A172 (cell line): ENCODE measurements at regions not wholly inside any gene's neighbourhood (a gene's known extent, or its start where the extent isn't known, plus 50 kb on each side); places are given as distances from the start of the nearest gene placed in this dataset.

Experiments used
- DNase-seq: peaks from one replicate; pipeline ENCODE4 v3.0.0-alpha.2; 2015; ENCODE audit warnings: low spot score

DNA sequence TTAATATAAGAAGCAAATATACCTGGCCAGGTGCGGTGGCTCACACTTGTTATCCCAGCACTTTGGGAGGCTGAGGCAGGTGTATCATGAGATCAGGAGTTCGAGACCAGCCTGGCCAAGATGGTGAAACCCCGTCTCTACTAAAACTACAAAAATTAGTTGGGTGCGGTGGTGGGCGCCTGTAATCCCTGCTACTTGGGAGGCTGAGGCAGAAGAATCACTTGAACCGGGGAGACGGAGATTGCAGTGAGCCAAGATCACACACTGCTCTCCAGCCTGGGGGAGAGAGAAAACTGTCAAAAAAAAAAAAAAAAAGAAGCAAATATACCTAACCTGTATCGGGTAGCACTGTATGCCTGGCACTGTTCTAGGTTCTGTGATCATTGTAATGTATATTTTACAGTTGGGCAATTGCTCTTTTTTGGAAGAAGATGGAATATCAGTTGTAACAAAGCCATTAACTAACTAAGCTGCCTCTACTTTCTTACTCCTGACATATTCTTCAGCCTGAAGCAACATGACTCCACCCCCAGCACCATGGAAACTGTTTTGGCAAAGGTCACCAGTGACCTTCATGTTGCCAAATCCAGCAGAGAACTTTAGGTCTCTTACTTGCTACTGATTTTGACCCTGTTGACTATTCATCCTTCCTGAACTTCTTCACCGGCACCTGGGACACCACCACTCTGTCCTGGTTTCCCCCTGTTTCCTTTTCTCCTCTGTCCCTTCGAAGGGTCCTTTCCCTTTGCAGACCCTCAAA is 203.8 kb downstream of the RPLP1 start:
- no peak for DNase-seq

DNA sequence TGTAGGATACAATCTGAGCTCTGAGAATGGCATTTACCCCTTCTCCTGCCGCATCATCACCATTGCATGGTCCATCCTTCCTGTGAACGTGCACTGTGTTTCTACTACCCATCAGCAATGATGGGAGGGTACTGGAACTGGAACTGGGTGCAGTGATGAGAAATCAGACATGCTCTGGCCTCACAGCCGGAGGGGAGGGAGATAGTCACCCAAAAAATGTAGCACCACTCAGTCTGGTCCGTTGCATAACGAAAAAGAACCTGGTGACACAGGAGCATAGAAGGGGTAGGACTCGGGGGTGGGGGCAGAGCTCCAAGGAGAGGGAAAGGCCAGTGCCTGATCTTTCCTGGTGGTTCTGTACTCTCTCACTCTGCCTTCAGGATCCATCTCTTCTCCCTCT is 205.0 kb downstream of the RPLP1 start:
- DNase-seq = no peak

DNA sequence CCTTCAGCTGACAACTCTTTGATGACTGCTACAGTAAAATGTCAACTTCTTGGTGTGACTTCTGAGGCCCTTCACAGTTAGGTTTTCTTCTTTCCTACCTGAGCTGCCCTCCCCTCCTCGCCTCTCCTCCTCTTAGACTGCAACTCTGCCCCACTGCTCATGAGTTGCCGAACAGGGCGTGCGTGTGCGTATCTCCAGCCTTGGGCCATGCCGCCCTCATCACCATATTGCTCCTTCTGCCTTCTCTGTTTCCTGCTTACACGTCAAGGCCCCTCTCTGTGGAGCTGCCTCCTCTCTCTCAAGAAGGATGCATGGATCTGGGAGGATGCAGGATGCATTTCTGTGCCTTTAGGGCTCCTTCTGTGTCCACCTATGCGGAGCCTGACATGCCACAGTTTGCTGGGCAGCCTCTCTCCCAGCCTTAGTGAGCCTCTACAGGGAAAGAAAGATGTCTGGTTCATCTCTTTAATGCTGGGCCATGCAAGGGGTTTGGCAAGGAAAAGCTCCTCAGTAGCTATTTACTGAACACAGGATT is 205.9 kb downstream of the RPLP1 start:
- DNase-seq = no peak

DNA sequence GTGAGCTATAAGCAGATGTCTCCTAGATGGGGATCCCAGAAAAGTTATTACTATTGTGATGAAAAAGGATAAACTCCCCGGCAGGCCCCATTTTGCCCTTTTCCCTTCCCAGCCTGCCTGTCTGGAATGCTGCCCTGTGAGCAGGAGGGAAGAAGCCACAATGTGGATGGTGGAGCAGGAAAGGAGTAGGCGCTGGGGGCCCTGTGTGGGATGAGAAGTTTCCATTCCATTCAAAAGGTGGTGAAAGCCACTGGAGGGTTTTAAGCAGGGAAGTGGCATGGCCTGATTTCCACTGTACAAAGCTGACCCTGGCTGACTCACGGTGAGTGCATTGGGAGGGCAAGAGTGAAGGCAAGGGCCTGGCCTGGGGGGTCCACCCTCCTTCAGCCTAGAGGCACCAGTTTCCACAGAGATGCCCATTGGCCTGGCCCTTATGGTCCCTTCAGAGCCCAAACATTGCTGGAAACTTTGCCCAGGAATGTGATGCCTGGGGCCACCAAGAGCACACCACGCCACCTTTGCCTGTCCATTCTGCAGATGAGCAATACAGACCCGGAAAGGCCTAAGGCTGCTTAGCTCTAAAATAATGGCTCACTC is 206.9 kb downstream of the RPLP1 start:
- DNase-seq = no peak

DNA sequence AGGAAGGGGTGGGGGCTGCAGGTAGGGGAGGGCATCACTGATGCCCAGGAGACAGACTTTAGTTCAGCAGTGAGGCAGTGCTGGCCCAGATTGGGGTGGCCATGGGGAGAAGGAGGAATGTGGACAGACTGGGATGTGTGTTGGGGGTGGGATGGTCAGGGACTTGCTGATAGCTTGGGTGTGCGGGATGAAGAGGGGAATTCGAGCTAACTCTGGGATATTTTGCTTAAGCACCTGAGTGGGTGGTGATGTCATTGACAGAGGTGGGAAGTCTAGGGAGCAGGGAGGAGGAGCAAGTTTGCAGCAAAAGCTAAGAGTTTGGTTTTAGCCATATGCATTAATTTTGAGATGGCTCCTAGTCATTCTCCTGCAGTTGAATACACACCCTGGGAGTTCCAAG is 207.5 kb downstream of the RPLP1 start:
- no peak for DNase-seq

- DNase-seq = no peak
These were observed 208.2 kb downstream of the RPLP1 start for GRCh38 chr15:69660658-69661405.

GRCh38 chr15:69661446-69661845 is 208.8 kb downstream of the RPLP1 start:
- DNase-seq = no peak

GRCh38 chr15:69661871-69662644 is 209.4 kb downstream of the RPLP1 start:
- DNase-seq = no peak

DNA sequence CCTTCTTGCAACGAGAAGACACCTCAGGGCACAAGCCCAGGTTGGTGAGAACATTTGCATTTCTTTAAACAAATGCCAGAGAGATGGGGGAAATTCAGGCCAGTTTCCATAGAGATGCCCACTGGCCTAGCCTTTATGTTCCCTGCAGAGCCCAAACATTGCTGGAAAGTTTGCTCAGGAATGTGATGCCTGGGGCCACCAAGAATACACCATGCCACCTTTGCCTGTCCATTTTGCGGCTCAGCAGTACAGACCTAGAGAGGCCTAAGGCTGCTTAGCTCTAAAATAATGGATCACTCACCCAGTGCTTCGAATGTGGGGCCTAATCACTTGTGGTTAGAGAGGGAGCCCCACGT is 210.0 kb downstream of the RPLP1 start:
- DNase-seq = no peak

GRCh38 chr15:69663441-69663840 is 210.8 kb downstream of the RPLP1 start:
- no peak for DNase-seq

DNA sequence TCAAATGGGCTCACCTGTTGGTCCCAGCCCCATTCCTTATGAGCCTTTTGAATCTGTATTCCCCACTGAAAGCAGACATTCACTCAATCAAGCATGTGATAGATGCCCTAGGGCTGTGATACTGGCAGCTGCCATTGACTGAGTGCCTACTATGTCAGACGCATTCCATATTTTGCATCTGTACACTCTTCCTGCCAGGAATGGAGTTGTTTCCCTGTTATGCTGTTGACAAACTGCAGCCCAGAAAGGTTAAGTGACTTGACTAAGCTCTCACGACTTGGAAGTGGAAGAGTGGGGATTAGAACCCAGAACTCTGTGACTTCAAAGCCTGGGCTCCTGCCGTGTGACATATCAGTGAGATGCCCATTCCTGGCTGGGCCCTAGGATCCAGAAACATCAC is 211.4 kb downstream of the RPLP1 start:
- no peak for DNase-seq

DNA sequence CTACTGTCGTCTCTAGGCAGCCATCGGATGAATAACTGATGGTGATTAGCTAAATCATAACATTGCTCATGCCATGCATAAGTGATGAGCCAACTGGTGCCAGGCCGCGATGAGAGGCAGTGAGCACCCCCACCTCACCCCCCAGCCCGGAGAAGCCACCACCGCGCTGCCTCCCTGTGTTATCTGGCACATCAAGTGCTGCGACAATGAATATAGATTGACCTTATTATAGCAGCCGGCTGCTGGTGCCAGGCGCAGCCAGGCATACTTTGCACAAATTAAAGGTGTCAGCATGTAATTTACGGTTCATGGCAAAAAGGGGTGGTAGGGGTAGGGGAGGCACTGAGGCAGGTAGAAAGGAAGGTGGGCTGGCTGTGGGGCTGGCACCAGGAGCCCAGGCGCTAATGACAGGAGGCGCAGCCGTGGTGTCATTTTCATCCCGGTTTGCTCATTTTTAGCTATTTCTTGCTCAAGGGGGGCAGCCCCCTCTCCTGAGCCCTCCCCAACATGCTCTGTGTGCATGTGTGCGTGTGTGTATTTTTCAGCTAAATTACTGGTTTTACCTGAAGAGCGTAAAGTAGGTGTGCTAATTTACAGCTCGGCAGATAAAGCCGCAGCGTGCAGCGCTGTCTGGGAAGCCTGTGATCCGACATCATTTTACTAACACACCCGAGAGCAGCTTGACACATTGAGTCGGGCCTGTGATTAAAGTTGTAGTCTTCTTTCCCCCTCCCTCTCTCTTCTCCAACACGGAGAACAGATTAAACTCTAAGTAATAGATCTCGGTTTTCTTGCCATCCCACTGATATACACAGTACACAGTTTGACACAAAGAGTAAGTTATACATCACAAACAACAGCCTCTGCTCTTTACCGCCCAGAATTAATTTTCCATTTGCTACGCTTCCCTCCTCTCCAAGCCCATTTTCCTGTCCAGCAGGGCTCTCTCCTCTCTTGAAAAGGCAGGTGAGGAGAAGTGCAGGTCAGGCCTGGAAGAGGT is 212.3 kb downstream of the RPLP1 start:
- no peak for DNase-seq

DNA sequence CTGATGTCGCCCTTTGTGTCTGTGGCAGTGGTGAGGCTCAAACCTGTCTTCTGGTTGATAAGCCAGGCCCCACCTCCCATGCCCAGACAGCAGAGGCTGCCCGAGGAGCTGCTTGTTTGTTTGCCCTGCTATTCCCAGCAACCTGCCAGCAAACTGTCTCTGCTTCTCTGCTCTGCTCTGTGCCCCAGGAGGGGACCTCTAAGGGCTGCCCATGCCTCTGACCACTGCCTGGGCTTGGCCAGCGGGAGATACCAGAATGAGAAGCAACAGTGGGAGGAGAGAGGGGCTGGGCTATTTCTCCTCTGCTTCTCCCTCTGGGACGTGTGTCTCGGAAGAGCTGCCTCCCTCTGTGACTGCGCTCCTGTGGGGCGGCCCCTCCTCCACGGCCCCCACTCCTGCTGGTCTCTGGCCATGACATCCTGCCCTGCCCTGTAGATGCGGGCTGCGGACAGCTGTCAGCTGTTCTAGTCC is 213.1 kb downstream of the RPLP1 start:
- DNase-seq = no peak

DNA sequence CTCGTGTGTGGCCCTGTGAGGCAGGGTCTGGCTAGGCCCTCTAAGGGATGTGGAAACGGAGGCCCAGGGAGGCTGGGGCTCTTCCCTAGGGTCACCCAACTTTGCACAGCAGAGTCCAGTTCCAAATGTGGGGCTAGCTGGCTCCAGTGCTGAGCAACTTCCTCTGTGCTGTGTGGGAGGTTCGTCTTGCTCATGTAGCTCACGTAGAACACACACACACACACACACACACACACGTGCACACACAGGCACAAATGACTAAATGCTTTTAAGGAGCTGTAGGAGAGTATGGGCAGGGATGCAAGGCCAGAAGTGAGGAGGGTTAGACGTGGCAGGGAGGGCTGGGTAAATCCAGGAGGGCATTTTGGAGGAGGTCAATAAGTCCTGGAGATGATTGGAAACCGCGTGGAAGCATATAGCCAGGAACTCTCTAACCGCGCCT is 213.8 kb downstream of the RPLP1 start:
- no peak for DNase-seq

GRCh38 chr15:69666921-69667811 is 214.5 kb downstream of the RPLP1 start:
- DNase-seq = no peak

DNA sequence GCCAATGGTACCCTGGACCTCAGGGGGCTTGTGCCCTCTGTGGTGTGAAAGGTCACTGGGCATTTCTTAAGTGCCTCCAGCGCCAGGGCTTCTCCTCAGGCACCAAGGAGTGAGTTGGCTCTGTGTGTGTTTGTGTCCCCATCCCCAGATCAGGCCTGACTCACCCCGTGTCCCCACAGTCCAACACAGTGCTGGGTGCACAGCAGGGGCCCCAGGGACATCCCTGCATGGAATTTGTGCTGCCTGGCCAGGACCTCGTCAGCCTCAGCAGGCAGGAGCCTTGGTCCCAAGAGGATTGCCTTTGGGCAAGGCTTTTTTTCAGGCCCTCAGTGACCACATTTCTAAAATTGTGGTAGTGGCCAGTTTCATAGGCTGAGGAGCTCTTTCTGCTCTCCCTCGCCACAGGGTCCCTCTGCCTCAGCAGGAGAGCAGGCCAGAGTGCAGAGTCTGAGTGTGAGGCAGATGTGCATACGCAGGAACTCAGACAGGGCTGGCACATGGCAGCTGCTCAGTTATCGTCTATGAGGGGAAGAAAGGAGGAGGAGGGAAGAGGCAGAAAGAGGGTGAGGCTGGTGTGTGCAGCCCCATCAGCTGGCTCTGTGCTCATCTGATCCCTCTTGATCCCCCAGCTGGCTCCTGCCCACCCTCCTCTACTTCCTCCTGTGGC is 215.6 kb downstream of the RPLP1 start:
- DNase-seq = no peak

DNA sequence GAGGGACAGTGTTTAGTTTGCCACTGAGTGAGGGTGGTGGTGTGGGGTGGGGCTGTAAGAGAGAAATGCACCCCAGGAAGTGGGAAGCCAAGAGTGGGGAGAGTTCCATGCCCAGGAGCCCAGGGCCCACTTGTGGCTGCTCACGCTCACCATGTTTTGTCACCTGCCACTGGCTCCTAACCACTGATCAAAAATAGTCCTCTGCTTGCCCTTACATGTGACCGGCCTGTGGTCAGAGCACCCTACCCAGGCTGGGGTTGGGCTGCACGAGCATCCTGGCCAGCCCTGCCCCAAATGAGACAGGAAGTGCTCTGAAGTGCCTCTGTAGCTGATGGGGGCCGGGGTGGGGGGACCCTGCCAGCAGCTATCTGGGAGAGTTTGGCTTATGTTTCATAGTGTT is 216.3 kb downstream of the RPLP1 start:
- DNase-seq = no peak

DNA sequence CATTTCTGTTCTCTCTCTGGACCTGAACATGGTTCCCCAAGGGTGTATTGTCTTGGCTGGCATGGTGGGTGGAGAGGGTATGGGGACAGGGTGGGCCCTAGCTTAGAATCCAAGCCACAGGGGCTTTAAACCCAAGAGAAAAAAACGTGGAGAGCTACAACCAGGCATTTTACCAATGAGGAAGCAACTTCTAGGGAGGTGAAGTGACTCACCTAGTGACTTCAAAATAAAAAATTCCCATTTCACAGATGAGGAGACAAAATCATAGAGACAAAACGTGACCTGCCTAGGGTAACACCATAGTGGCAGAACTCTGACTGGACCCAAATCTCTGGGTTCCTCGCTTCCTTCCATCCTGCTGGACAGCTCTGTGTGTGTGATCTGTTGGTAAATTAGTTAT is 216.8 kb downstream of the RPLP1 start:
- DNase-seq = no peak

DNA sequence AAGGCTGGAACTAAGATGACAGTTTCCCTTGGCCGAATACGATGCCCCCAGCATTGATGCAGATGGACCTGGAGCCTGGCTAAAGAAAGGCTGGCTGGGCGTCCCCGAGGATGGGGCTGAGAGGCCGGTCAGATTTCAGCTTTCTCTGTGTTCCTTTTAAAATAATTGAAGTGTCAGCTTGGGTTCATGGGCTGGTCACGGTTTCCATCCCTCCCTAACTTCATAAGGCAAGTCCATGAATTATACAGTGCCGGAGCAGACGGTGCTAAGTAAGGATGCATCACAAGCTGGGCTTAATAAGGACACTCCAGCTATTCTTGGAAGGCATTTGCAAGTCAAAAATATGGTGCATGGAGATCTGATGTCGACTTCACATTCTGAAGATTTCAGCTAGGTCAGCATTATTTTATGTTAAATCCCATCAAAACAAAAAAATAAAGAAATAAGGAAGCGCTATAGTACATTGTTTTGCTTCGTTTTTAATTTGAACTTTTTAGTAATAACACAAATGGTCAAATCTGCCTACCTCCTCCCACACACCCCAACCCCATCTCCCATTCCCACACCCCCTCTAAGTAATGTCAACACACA is 220.8 kb downstream of the RPLP1 start:
- DNase-seq = no peak
